HEK293 (cell line): ENCODE measurements at regions not wholly inside any gene's neighbourhood (a gene's known extent, or its start where the extent isn't known, plus 50 kb on each side); places are given as distances from the start of the nearest gene placed in this dataset.
A peak's percentile ranks its signal among the peaks of the same experiment; 100 is the strongest.

Experiments used
- CTCF ChIA-PET: fragments of 350-600 bp; formaldehyde crosslinking; extraction: SDS; loops from one replicate; lab custom pipeline; 2021; ENCODE audit warnings: antibody characterized with exemption; lab: Yijun Ruan, JAX
- POLR2A ChIA-PET: fragments of 300-600 bp; formaldehyde crosslinking; extraction: SDS; loops from one replicate; lab custom pipeline; 2020; ENCODE audit warnings: antibody characterized with exemption, inconsistent platforms; lab: Yijun Ruan, JAX
- H3K27ac ChIP-seq: fragments of 200-500 bp; sonication (Bioruptor generic); 2 replicates; pipeline ENCODE4 v1.5.1; 2014; ENCODE audit warnings: low read depth, low read length, control low read depth, inconsistent platforms; ENCODE audit errors: extremely low read depth
- H3K36me3 ChIP-seq, 2 experiments: fragments of 200-500 bp in 1 of 2; sonication (Bioruptor generic) in 1 of 2; 1 replicate in 1 of 2; 2 replicates in 1 of 2; pipeline ENCODE4 v1.5.1; 2014 to 2017; ENCODE audit warnings: inconsistent platforms in 2 of 2, low read length in 2 of 2; ENCODE audit not compliant: control insufficient read depth in 2 of 2, insufficient read depth in 1 of 2
- H3K4me1 ChIP-seq: fragments of 200-500 bp; sonication (Bioruptor generic); 2 replicates; pipeline ENCODE4 v1.5.1; 2014; ENCODE audit warnings: mild to moderate bottlenecking, low read length, inconsistent platforms; ENCODE audit not compliant: control insufficient read depth, insufficient read depth
- H3K4me3 ChIP-seq: 2 replicates; pipeline ENCODE4 v1.5.1; 2011; ENCODE audit warnings: low read depth, mild to moderate bottlenecking, control low read depth, low read length, moderate library complexity
- H3K9me3 ChIP-seq: fragments of 200-500 bp; sonication (Bioruptor generic); 2 replicates; pipeline ENCODE4 v1.5.1; 2014; ENCODE audit warnings: low read depth, low read length, inconsistent platforms; ENCODE audit not compliant: control insufficient read depth, insufficient read depth
- BCL11A ChIP-seq: fragments of 450-650 bp; formaldehyde crosslinking; IDR thresholded peaks from 2 replicates; pipeline ENCODE4 v1.5.1; 2016; ENCODE audit warnings: low read depth, missing biosample characterization, missing genetic modification characterization
- MYNN ChIP-seq: fragments of 450-650 bp; formaldehyde crosslinking; IDR thresholded peaks from 2 replicates; pipeline ENCODE4 v1.5.1; 2016; ENCODE audit warnings: missing biosample characterization, missing genetic modification characterization, borderline replicate concordance
- SETDB1 ChIP-seq: IDR thresholded peaks from one replicate; pipeline ENCODE4 v1.6.1; 2017; ENCODE audit warnings: mild to moderate bottlenecking, low read length, moderate library complexity, mixed read lengths; ENCODE audit not compliant: insufficient read length
- ZNF292 ChIP-seq: fragments of 450-650 bp; formaldehyde crosslinking; IDR thresholded peaks from 2 replicates; pipeline ENCODE4 v1.5.1; 2016; ENCODE audit warnings: low read depth, missing biosample characterization, missing genetic modification characterization, borderline replicate concordance
- ZNF391 ChIP-seq: fragments of 450-650 bp; formaldehyde crosslinking; IDR thresholded peaks from 2 replicates; pipeline ENCODE4 v1.5.1; 2016; ENCODE audit warnings: low read depth, missing biosample characterization, missing genetic modification characterization, borderline replicate concordance
- ZNF404 ChIP-seq: fragments of 450-650 bp; formaldehyde crosslinking; IDR thresholded peaks from 2 replicates; pipeline ENCODE4 v1.5.1; 2017; ENCODE audit warnings: missing biosample characterization, missing genetic modification characterization
- ZNF426 ChIP-seq: fragments of 450-650 bp; formaldehyde crosslinking; IDR thresholded peaks from 2 replicates; pipeline ENCODE4 v1.5.1; 2017; ENCODE audit warnings: missing biosample characterization, missing genetic modification characterization, mild to moderate bottlenecking, inconsistent platforms, moderate library complexity
- ZNF521 ChIP-seq: fragments of 450-650 bp; formaldehyde crosslinking; IDR thresholded peaks from 2 replicates; pipeline ENCODE4 v1.5.1; 2017; ENCODE audit warnings: missing biosample characterization, mild to moderate bottlenecking, missing genetic modification characterization
- ZNF610 ChIP-seq: fragments of 450-650 bp; formaldehyde crosslinking; IDR thresholded peaks from 2 replicates; pipeline ENCODE4 v1.5.1; 2016; ENCODE audit warnings: missing biosample characterization, missing genetic modification characterization, borderline replicate concordance
- ZNF785 ChIP-seq: fragments of 450-650 bp; formaldehyde crosslinking; IDR thresholded peaks from 2 replicates; pipeline ENCODE4 v1.5.1; 2016; ENCODE audit warnings: missing biosample characterization, missing genetic modification characterization
- ZSCAN16 ChIP-seq: fragments of 450-650 bp; formaldehyde crosslinking; IDR thresholded peaks from 2 replicates; pipeline ENCODE4 v1.5.1; 2016; ENCODE audit warnings: missing biosample characterization, missing genetic modification characterization
- TF ChIP-seq, protein P1 (sequence below): fragments of 450-650 bp; formaldehyde crosslinking; IDR thresholded peaks from 2 replicates; pipeline ENCODE4 v1.5.1; 2016; ENCODE audit warnings: missing biosample characterization, missing genetic modification characterization
- TF ChIP-seq, protein P2 (sequence below): fragments of 450-650 bp; formaldehyde crosslinking; IDR thresholded peaks from 2 replicates; pipeline ENCODE4 v1.5.1; 2017; ENCODE audit warnings: missing biosample characterization, missing genetic modification characterization
- TF ChIP-seq, protein P3 (sequence below): fragments of 450-650 bp; formaldehyde crosslinking; IDR thresholded peaks from 2 replicates; pipeline ENCODE4 v1.5.1; 2016; ENCODE audit warnings: missing biosample characterization, missing genetic modification characterization
- TF ChIP-seq, protein P4 (sequence below): sonication (generic); formaldehyde crosslinking; IDR thresholded peaks from 2 replicates; pipeline ENCODE4 v1.8.1; 2022; ENCODE audit warnings: mild to moderate bottlenecking, moderate library complexity, missing genetic modification reagents
- TF ChIP-seq, protein P5 (sequence below): fragments of 450-650 bp; formaldehyde crosslinking; IDR thresholded peaks from 2 replicates; pipeline ENCODE4 v1.5.1; 2017; ENCODE audit warnings: missing biosample characterization, mild to moderate bottlenecking, missing genetic modification characterization, moderate library complexity

DNA sequence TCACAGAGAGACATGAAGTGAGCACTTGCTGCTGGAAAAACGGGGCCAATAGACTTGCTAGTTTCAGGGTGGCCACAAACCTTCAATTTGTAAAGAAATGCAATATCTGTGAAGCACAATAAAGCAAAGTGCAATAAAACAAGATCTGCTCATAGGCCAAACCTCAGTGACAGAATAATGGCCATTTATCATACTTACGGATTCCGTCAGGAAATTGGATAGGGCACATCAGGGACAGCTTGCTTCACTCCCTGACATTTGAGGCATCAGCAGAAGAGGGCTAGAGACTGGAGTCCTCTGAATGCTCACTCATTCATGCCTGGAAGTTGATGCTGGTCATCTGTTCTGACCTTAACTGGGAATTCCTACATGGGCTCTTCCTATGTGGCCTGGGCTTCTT lies 165.5 kb upstream of the OPRM1 start:
- Histone ChIP-seq H3K4me3 (no peak overlapping the region), H3K36me3 (no peaks in the 10 kb centered on the region), H3K9me3 (no peaks in the 10 kb centered on the region), H3K4me1 (no peaks in the 10 kb centered on the region), H3K27ac (no peak overlapping the region)
- CTCF ChIA-PET: no interaction called here
- TF ChIP-seq ZNF785 (no peak), ZSCAN16 (tag by site-specific recombination) (no peak), ZNF610 (tag by site-specific recombination) (no peak), BCL11A (no peak), ZNF426 (no peak), ZNF292 (no peak)
- TF ChIP-seq, protein P1, sequence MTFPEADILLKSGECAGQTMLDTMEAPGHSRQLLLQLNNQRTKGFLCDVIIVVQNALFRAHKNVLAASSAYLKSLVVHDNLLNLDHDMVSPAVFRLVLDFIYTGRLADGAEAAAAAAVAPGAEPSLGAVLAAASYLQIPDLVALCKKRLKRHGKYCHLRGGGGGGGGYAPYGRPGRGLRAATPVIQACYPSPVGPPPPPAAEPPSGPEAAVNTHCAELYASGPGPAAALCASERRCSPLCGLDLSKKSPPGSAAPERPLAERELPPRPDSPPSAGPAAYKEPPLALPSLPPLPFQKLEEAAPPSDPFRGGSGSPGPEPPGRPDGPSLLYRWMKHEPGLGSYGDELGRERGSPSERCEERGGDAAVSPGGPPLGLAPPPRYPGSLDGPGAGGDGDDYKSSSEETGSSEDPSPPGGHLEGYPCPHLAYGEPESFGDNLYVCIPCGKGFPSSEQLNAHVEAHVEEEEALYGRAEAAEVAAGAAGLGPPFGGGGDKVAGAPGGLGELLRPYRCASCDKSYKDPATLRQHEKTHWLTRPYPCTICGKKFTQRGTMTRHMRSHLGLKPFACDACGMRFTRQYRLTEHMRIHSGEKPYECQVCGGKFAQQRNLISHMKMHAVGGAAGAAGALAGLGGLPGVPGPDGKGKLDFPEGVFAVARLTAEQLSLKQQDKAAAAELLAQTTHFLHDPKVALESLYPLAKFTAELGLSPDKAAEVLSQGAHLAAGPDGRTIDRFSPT: no peak
- TF ChIP-seq, protein P2, sequence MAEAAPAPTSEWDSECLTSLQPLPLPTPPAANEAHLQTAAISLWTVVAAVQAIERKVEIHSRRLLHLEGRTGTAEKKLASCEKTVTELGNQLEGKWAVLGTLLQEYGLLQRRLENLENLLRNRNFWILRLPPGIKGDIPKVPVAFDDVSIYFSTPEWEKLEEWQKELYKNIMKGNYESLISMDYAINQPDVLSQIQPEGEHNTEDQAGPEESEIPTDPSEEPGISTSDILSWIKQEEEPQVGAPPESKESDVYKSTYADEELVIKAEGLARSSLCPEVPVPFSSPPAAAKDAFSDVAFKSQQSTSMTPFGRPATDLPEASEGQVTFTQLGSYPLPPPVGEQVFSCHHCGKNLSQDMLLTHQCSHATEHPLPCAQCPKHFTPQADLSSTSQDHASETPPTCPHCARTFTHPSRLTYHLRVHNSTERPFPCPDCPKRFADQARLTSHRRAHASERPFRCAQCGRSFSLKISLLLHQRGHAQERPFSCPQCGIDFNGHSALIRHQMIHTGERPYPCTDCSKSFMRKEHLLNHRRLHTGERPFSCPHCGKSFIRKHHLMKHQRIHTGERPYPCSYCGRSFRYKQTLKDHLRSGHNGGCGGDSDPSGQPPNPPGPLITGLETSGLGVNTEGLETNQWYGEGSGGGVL (tag by site-specific recombination): no peak
- POLR2A ChIA-PET: no interaction called here

DNA sequence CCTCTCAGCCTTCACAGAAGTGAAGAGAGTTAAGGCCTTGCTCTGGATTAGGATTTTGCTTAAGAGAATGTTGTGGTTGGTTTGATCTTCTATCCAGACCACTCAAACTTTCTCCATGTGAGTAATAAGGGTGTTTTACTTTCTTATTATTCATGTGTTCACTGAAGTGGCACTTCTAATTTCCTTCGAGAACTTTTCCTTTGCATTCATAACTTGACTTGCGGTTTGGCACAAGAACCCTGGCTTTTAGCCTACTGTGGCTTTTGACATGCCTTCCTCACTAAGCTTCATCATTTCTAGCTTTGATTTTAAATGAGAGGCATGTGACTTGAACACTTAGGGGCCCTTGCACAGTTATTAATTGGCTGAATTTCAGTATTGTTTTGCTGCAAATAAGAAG lies 166.1 kb upstream of the OPRM1 start:
- Histone ChIP-seq H3K9me3 (no peaks in the 10 kb centered on the region), H3K4me3 (no peak overlapping the region), H3K36me3 (no peaks in the 10 kb centered on the region), H3K27ac (no peak overlapping the region), H3K4me1 (no peaks in the 10 kb centered on the region)
- ChIA-PET CTCF (no interaction called here), POLR2A (no interaction called here)
- no peak for TF ChIP-seq ZNF391 (tag by site-specific recombination)
- TF ChIP-seq ZNF521 (tag by site-specific recombination): no peak
- TF ChIP-seq MYNN (tag by site-specific recombination): no peak
- TF ChIP-seq, protein P3, sequence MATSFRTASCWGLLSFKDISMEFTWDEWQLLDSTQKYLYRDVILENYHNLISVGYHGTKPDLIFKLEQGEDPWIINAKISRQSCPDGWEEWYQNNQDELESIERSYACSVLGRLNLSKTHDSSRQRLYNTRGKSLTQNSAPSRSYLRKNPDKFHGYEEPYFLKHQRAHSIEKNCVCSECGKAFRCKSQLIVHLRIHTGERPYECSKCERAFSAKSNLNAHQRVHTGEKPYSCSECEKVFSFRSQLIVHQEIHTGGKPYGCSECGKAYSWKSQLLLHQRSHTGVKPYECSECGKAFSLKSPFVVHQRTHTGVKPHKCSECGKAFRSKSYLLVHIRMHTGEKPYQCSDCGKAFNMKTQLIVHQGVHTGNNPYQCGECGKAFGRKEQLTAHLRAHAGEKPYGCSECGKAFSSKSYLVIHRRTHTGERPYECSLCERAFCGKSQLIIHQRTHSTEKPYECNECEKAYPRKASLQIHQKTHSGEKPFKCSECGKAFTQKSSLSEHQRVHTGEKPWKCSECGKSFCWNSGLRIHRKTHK: no peak
- no peak for TF ChIP-seq ZNF404
- TF ChIP-seq, protein P4, sequence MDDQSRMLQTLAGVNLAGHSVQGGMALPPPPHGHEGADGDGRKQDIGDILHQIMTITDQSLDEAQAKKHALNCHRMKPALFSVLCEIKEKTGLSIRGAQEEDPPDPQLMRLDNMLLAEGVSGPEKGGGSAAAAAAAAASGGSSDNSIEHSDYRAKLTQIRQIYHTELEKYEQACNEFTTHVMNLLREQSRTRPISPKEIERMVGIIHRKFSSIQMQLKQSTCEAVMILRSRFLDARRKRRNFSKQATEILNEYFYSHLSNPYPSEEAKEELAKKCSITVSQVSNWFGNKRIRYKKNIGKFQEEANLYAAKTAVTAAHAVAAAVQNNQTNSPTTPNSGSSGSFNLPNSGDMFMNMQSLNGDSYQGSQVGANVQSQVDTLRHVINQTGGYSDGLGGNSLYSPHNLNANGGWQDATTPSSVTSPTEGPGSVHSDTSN: no peak

DNA sequence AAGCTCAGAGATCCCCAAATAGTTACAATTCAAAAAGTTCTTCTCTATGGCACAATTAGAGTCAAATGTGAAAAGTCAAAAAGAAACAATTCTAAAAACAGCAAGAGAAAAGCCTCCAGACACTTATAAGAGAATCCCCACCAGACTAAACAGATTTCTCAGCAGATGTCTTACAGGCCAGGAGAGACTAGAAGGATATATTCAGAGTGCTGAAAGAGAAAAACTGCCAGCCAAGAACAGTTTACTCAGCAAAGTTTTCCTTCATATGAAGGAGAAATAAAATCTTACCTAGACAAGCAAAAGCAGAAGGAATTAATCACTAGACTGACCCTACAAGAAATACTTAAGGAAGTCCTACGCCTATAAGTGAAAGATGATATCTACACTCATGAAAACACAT lies 176.1 kb upstream of the OPRM1 start:
- Histone ChIP-seq H3K4me3 (no peak overlapping the region), H3K9me3 (no peaks in the 10 kb centered on the region), H3K4me1 (no peaks in the 10 kb centered on the region), H3K36me3 (no peaks in the 10 kb centered on the region), H3K27ac (no peak overlapping the region)
- TF ChIP-seq, protein P5, sequence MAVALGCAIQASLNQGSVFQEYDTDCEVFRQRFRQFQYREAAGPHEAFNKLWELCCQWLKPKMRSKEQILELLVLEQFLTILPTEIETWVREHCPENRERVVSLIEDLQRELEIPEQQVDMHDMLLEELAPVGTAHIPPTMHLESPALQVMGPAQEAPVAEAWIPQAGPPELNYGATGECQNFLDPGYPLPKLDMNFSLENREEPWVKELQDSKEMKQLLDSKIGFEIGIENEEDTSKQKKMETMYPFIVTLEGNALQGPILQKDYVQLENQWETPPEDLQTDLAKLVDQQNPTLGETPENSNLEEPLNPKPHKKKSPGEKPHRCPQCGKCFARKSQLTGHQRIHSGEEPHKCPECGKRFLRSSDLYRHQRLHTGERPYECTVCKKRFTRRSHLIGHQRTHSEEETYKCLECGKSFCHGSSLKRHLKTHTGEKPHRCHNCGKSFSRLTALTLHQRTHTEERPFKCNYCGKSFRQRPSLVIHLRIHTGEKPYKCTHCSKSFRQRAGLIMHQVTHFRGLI: no peak
- peak; percentile 80 for TF ChIP-seq SETDB1
- ChIA-PET POLR2A (no interaction called here), CTCF (no interaction called here)
